NCI-H526 treated with DMSO at 0.1 percent for 48 hours (cell line): ENCODE measurements at regions not wholly inside any gene's neighbourhood (a gene's known extent, or its start where the extent isn't known, plus 50 kb on each side); places are given as distances from the start of the nearest gene placed in this dataset.
"Not testable (repeated sequence)": the region's sequence is repeated elsewhere in the genome, so short reads cannot be mapped to it uniquely, and the experiment has no call there.

Source experiments
- DNase-seq: peaks from one replicate; lab custom pipeline; 2025; lab: John Stamatoyannopoulos, UW

GRCh38 chr1:48084826-48085225, 87.6 kb upstream of the TRABD2B start:
- DNase-seq: no peak

GRCh38 chr1:48082271-48082962, 85.2 kb upstream of the TRABD2B start:
- no peak for DNase-seq

GRCh38 chr1:48080331-48081255, 83.4 kb upstream of the TRABD2B start:
- no peak for DNase-seq

GRCh38 chr1:48079096-48079495, 81.9 kb upstream of the TRABD2B start:
- no peak for DNase-seq

GRCh38 chr1:48077795-48078222, 80.6 kb upstream of the TRABD2B start:
- DNase-seq: no peak

- no peak for DNase-seq
These were observed 78.8 kb upstream of the TRABD2B start for GRCh38 chr1:48076017-48076416.

- DNase-seq: no peak
These were observed 76.8 kb upstream of the TRABD2B start for GRCh38 chr1:48073798-48074530.

GRCh38 chr1:48071513-48071912, 74.3 kb upstream of the TRABD2B start:
- no peak for DNase-seq

GRCh38 chr1:48070396-48070750, 73.2 kb upstream of the TRABD2B start:
- no peak for DNase-seq

- DNase-seq: no peak
These were observed 72.6 kb upstream of the TRABD2B start for GRCh38 chr1:48069662-48070395.

GRCh38 chr1:48068206-48068605, 71.0 kb upstream of the TRABD2B start:
- DNase-seq: no peak

GRCh38 chr1:48066936-48067335, 69.8 kb upstream of the TRABD2B start:
- DNase-seq: no peak

- DNase-seq: not testable (repeated sequence)
These were observed 67.5 kb upstream of the TRABD2B start for GRCh38 chr1:48064693-48065092.

- no peak for DNase-seq
These were observed 65.2 kb upstream of the TRABD2B start for GRCh38 chr1:48062353-48062752.

- DNase-seq: peak; percentile 35
These were observed 64.3 kb upstream of the TRABD2B start for GRCh38 chr1:48061162-48062136.

- no peak for DNase-seq
These were observed 62.1 kb upstream of the TRABD2B start for GRCh38 chr1:48059289-48059688.

- no peak for DNase-seq
These were observed 61.2 kb upstream of the TRABD2B start for GRCh38 chr1:48058135-48059025.

- DNase-seq: no peak
These were observed 60.1 kb upstream of the TRABD2B start for GRCh38 chr1:48057249-48057648.

- peak; percentile 7 for DNase-seq
These were observed 58.9 kb upstream of the TRABD2B start for GRCh38 chr1:48055876-48056764.
